ENCODE measurements at regions not wholly inside any gene's neighbourhood (a gene's known extent, or its start where the extent isn't known, plus 50 kb on each side); places are given as distances from the start of the nearest gene placed in this dataset.

GRCh38 chr13:39268398-39268797 lies 230.1 kb downstream of the NHLRC3 start:
- H3K4me3 Mint-ChIP-seq (ENCODE audit: unreplicated experiment): no peak overlapping the region
- no peaks in the 10 kb centered on the region for H3K9me3 Mint-ChIP-seq (ENCODE audit: unreplicated experiment)
- no peak for DNase-seq (ENCODE audit: low spot score)
- H3K27ac Mint-ChIP-seq (ENCODE audit: unreplicated experiment): no peak overlapping the region
- no peak for TF ChIP-seq CTCF (IDR thresholded peaks at IDR 0.05; ENCODE audit: unreplicated experiment)
- no peaks in the 10 kb centered on the region for H3K27me3 Mint-ChIP-seq (ENCODE audit: unreplicated experiment)
- peaks cover 2% of the 10 kb centered on the region for H3K4me1 Mint-ChIP-seq (ENCODE audit: unreplicated experiment)
- peaks cover 3% of the 10 kb centered on the region for H3K36me3 Mint-ChIP-seq (ENCODE audit: low read depth, unreplicated experiment)

GRCh38 chr13:39269004-39269403 lies 230.7 kb downstream of the NHLRC3 start:
- no peak overlapping the region for H3K27ac Mint-ChIP-seq (ENCODE audit: unreplicated experiment)
- H3K36me3 Mint-ChIP-seq (ENCODE audit: low read depth, unreplicated experiment): peaks cover 3% of the 10 kb centered on the region
- H3K9me3 Mint-ChIP-seq (ENCODE audit: unreplicated experiment): no peaks in the 10 kb centered on the region
- no peak for TF ChIP-seq CTCF (IDR thresholded peaks at IDR 0.05; ENCODE audit: unreplicated experiment)
- no peaks in the 10 kb centered on the region for H3K27me3 Mint-ChIP-seq (ENCODE audit: unreplicated experiment)
- no peak for DNase-seq (ENCODE audit: low spot score)
- peaks cover 3% of the 10 kb centered on the region for H3K4me1 Mint-ChIP-seq (ENCODE audit: unreplicated experiment)
- H3K4me3 Mint-ChIP-seq (ENCODE audit: unreplicated experiment): no peak overlapping the region

GRCh38 chr13:39269411-39269810 lies 231.2 kb downstream of the NHLRC3 start:
- DNase-seq (ENCODE audit: low spot score): no peak
- no peak overlapping the region for H3K27ac Mint-ChIP-seq (ENCODE audit: unreplicated experiment)
- H3K27me3 Mint-ChIP-seq (ENCODE audit: unreplicated experiment): no peaks in the 10 kb centered on the region
- no peak overlapping the region for H3K4me3 Mint-ChIP-seq (ENCODE audit: unreplicated experiment)
- TF ChIP-seq CTCF (IDR thresholded peaks at IDR 0.05; ENCODE audit: unreplicated experiment): no peak
- peaks cover 7% of the 10 kb centered on the region for H3K4me1 Mint-ChIP-seq (ENCODE audit: unreplicated experiment)
- H3K9me3 Mint-ChIP-seq (ENCODE audit: unreplicated experiment): no peaks in the 10 kb centered on the region
- peaks cover 3% of the 10 kb centered on the region for H3K36me3 Mint-ChIP-seq (ENCODE audit: low read depth, unreplicated experiment)

- Mint-ChIP-seq H3K4me3 (ENCODE audit: unreplicated experiment) (no peak overlapping the region), H3K36me3 (ENCODE audit: low read depth, unreplicated experiment) (no peaks in the 10 kb centered on the region), H3K9me3 (ENCODE audit: unreplicated experiment) (no peaks in the 10 kb centered on the region), H3K27me3 (ENCODE audit: unreplicated experiment) (no peaks in the 10 kb centered on the region), H3K27ac (ENCODE audit: unreplicated experiment) (no peak overlapping the region), H3K4me1 (ENCODE audit: unreplicated experiment) (peaks cover 16% of the 10 kb centered on the region)
- TF ChIP-seq CTCF (IDR thresholded peaks at IDR 0.05; ENCODE audit: unreplicated experiment): no peak
- DNase-seq (ENCODE audit: low spot score): no peak
Measured at GRCh38 chr13:39272994-39273393, 234.7 kb downstream of the NHLRC3 start.

GRCh38 chr13:39273953-39274738 lies 235.9 kb downstream of the NHLRC3 start:
- no peak for TF ChIP-seq CTCF (IDR thresholded peaks at IDR 0.05; ENCODE audit: unreplicated experiment)
- Mint-ChIP-seq H3K27me3 (ENCODE audit: unreplicated experiment) (no peaks in the 10 kb centered on the region), H3K36me3 (ENCODE audit: low read depth, unreplicated experiment) (no peaks in the 10 kb centered on the region), H3K9me3 (ENCODE audit: unreplicated experiment) (no peaks in the 10 kb centered on the region), H3K27ac (ENCODE audit: unreplicated experiment) (no peak overlapping the region), H3K4me1 (ENCODE audit: unreplicated experiment) (peaks cover 16% of the 10 kb centered on the region), H3K4me3 (ENCODE audit: unreplicated experiment) (no peak overlapping the region)
- no peak for DNase-seq (ENCODE audit: low spot score)

Measured in endothelial cell (in vitro differentiated cells).